B cell (primary cell): ENCODE measurements at regions not wholly inside any gene's neighbourhood (a gene's known extent, or its start where the extent isn't known, plus 50 kb on each side); places are given as distances from the start of the nearest gene placed in this dataset.

Source experiments
- ATAC-seq: fragments of 200-7000 bp; cut with Tn5 transposase; one replicate; pipeline ENCODE4 v1.10.0; 2021; ENCODE audit warnings: low read depth, mild to moderate bottlenecking, moderate number of reproducible peaks, moderate library complexity
- CTCF ChIA-PET: fragments of 350-600 bp; sonication (Branson Sonifier 250); formaldehyde crosslinking; loops from one replicate; lab custom pipeline; 2021; ENCODE audit warnings: antibody characterized with exemption, inconsistent platforms; lab: Charles Lee
- POLR2A ChIA-PET: fragments of 350-600 bp; sonication (Branson Sonifier 250); formaldehyde crosslinking; loops from one replicate; lab custom pipeline; 2021; ENCODE audit warnings: antibody characterized with exemption; lab: Charles Lee
- DNase-seq: peaks from one replicate; pipeline ENCODE4 v3.0.0; 2013
- H2AFZ ChIP-seq: 2 replicates; pipeline ENCODE4 v1.6.1; 2012; ENCODE audit warnings: mild to moderate bottlenecking, low read depth, low read length; ENCODE audit not compliant: insufficient read depth, poor library complexity, severe bottlenecking
- H3K27ac ChIP-seq, 2 donors: 1 replicate in 1 of 2; 2 replicates in 1 of 2; pipeline ENCODE4 v1.5.1; 2012 to 2013; ENCODE audit warnings: low read length in 2 of 2, mild to moderate bottlenecking in 2 of 2, moderate library complexity in 1 of 2
- H3K27me3 ChIP-seq, 4 experiments: fragments of 200-600 bp in 1 of 4; sonication (generic) in 1 of 4; replicated peaks in 1 of 4; 1 replicate in 2 of 4; 2 replicates in 2 of 4; pipeline versions ENCODE4 v1.6.1 to v1.7.0; 2013 to 2016; ENCODE audit warnings: low read length in 3 of 4, mild to moderate bottlenecking in 2 of 4, mixed read lengths in 1 of 4, moderate library complexity in 1 of 4; ENCODE audit not compliant: insufficient read depth in 4 of 4, control insufficient read depth in 3 of 4; ENCODE audit errors: control extremely low read depth in 1 of 4
- H3K36me3 ChIP-seq, 2 experiments: replicated peaks in 1 of 2; 1 replicate in 1 of 2; 2 replicates in 1 of 2; pipeline versions ENCODE4 v1.6.1 to v1.7.1; 2013; ENCODE audit warnings: low read length in 1 of 2; ENCODE audit not compliant: insufficient read depth in 2 of 2, control insufficient read depth in 1 of 2; ENCODE audit errors: control extremely low read depth in 1 of 2, extremely low read depth in 1 of 2
- H3K4me1 ChIP-seq, 2 donors: fragments of 200-600 bp in 1 of 2; sonication (generic) in 1 of 2; 1 replicate in 1 of 2; 2 replicates in 1 of 2; pipeline versions ENCODE4 v1.5.1 to v1.6.1; 2013 to 2017; ENCODE audit warnings: low read length in 2 of 2; ENCODE audit not compliant: control insufficient read depth in 2 of 2, insufficient read depth in 2 of 2
- H3K4me2 ChIP-seq: replicated peaks from 2 replicates; pipeline ENCODE3; 2012; ENCODE audit warnings: mild to moderate bottlenecking, low read depth, low read length; ENCODE audit not compliant: poor library complexity, severe bottlenecking
- H3K4me3 ChIP-seq, 5 experiments: fragments of 200-600 bp in 1 of 5; sonication (generic) in 1 of 5; 1 replicate in 3 of 5; 2 replicates in 2 of 5; pipeline versions ENCODE4 v1.5.1 to v1.7.0; 2011 to 2016; ENCODE audit warnings: low read length in 4 of 5, mild to moderate bottlenecking in 4 of 5, low read depth in 2 of 5, control low read depth in 1 of 5, moderate library complexity in 1 of 5; ENCODE audit not compliant: insufficient read depth in 1 of 5; ENCODE audit errors: control extremely low read depth in 1 of 5, extremely low read depth in 1 of 5
- H3K79me2 ChIP-seq: fragments of 200-600 bp; sonication (generic); one replicate; pipeline ENCODE4 v1.6.0; 2016; ENCODE audit warnings: low read length; ENCODE audit not compliant: control insufficient read depth, insufficient read depth
- H3K9ac ChIP-seq: fragments of 200-600 bp; sonication (generic); 2 replicates; pipeline ENCODE4 v1.6.1; 2017; ENCODE audit warnings: mild to moderate bottlenecking, low read length, moderate library complexity
- H3K9me3 ChIP-seq, 3 donors: one replicate each; pipeline versions ENCODE4 v1.6.1 to v1.7.1; 2013; ENCODE audit warnings: low read length in 2 of 3; ENCODE audit not compliant: control insufficient read depth in 2 of 3, insufficient read depth in 1 of 3; ENCODE audit errors: control extremely low read depth in 1 of 3
- H4K20me1 ChIP-seq: 2 replicates; pipeline ENCODE4 v1.6.0; 2012; ENCODE audit warnings: mild to moderate bottlenecking, low read length; ENCODE audit not compliant: insufficient read depth, control insufficient read depth, poor library complexity, severe bottlenecking
- H3K27ac Mint-ChIP-seq: one replicate; pipeline ENCODE4 v1.8.0; 2021; ENCODE audit warnings: mixed read lengths
- H3K27me3 Mint-ChIP-seq: one replicate; pipeline ENCODE4 v1.8.0; 2021; ENCODE audit warnings: mixed read lengths
- H3K4me1 Mint-ChIP-seq: one replicate; pipeline ENCODE4 v1.8.0; 2021; ENCODE audit warnings: mixed read lengths
- H3K4me3 Mint-ChIP-seq: one replicate; pipeline ENCODE4 v1.8.0; 2021; ENCODE audit warnings: mixed read lengths
- H3K9me3 Mint-ChIP-seq: one replicate; pipeline ENCODE4 v1.8.0; 2022; ENCODE audit warnings: mixed read lengths; ENCODE audit not compliant: insufficient read depth
- CTCF ChIP-seq: fragments of 200-600 bp; IDR thresholded peaks from one replicate; pipeline ENCODE4 v1.8.0; 2022; ENCODE audit warnings: antibody characterized with exemption, mild to moderate bottlenecking
- EZH2 ChIP-seq: IDR thresholded peaks from 2 replicates; pipeline ENCODE4 v1.6.1; 2012; ENCODE audit warnings: borderline replicate concordance, low read depth, mild to moderate bottlenecking, moderate library complexity, low read length; ENCODE audit not compliant: insufficient read depth, poor library complexity, severe bottlenecking
- WGBS: methylation state at CpG from one replicate; pipeline ENCODE4 v1.1.5; 2013; ENCODE audit warnings: missing lambda C conversion rate; ENCODE audit not compliant: insufficient coverage; 5-methylcytosine and 5-hydroxymethylcytosine counted together
- intact Hi-C: fragments of 100-400 bp; cut with micrococcal nuclease; formaldehyde crosslinking; loops from one replicate; pipeline ENCODE4 v1.10.0; 2022

- H3K79me2 ChIP-seq = peaks cover 6% of the 10 kb centered on the region
- H3K27ac ChIP-seq = peak overlapping the region in 1 of 2 donors; percentile 4
- no CpG with 5 or more reads among the region's 2 CpGs for WGBS
- H3K36me3 ChIP-seq = no peaks in the 10 kb centered on the region
- peaks cover 54% of the 10 kb centered on the region for H3K4me1 Mint-ChIP-seq
- H4K20me1 ChIP-seq = no peaks in the 10 kb centered on the region
- peak overlapping the region; percentile 29 for H3K4me2 ChIP-seq
- ATAC-seq (no peak), DNase-seq (no peak)
- peak overlapping the region; percentile 1 for H2AFZ ChIP-seq
- TF ChIP-seq EZH2 = no peak
- no peak for TF ChIP-seq CTCF
- ChIA-PET CTCF (interaction anchor here (1.1 to 1.3 kb wide), 2 partner anchors 9 to 131 kb away, joined by 3 to 5 read pairs; no protein-coding TSS in a partner anchor), POLR2A (interaction anchor here (0.6 kb wide), 1 partner anchor 27 kb away, joined by 14 read pairs; no protein-coding TSS in a partner anchor)
- H3K27ac Mint-ChIP-seq = peak overlapping the region; percentile 22
- peaks cover 0 to 3% (median 0%) of the 10 kb centered on the region in 3 donors for H3K9me3 ChIP-seq
- peaks cover 23 to 53% of the 10 kb centered on the region in 2 donors for H3K4me1 ChIP-seq
- H3K4me3 ChIP-seq = no peak overlapping the region
- no peaks in the 10 kb centered on the region for H3K9me3 Mint-ChIP-seq
- no peak overlapping the region for H3K9ac ChIP-seq
- no peaks in the 10 kb centered on the region for H3K27me3 Mint-ChIP-seq
- H3K27me3 ChIP-seq = no peaks in the 10 kb centered on the region
- no peak overlapping the region for H3K4me3 Mint-ChIP-seq
- intact Hi-C loops = loop anchor here (10.0 kb wide), 1 partner anchor 1443 kb away; no protein-coding TSS in a partner anchor
Observed at GRCh38 chr7:18221377-18222293, 194.0 kb upstream of the PRPS1L1 start.

- ChIA-PET CTCF (interaction anchor here (0.7 to 1.1 kb wide), 2 partner anchors 68 to 122 kb away, joined by 4 to 5 read pairs; no protein-coding TSS in a partner anchor), POLR2A (no interaction called here)
- Histone ChIP-seq H3K4me2 (peak overlapping the region; percentile 3), H3K79me2 (peaks cover 6% of the 10 kb centered on the region), H3K4me1 (peaks cover 24 to 56% of the 10 kb centered on the region in 2 donors), H4K20me1 (no peaks in the 10 kb centered on the region), H2AFZ (no peak overlapping the region), H3K36me3 (no peaks in the 10 kb centered on the region), H3K4me3 (no peak overlapping the region), H3K9me3 (peaks cover 0 to 3% (median 0%) of the 10 kb centered on the region in 3 donors), H3K9ac (no peak overlapping the region), H3K27ac (peak overlapping the region in 1 of 2 donors; percentile 20), H3K27me3 (no peaks in the 10 kb centered on the region)
- intact Hi-C loops = loop anchor here (10.0 kb wide), 1 partner anchor 1442 kb away; no protein-coding TSS in a partner anchor
- Mint-ChIP-seq H3K4me3 (no peak overlapping the region), H3K27me3 (no peaks in the 10 kb centered on the region), H3K9me3 (no peaks in the 10 kb centered on the region), H3K4me1 (peaks cover 59% of the 10 kb centered on the region), H3K27ac (no peak overlapping the region)
- no peak for ATAC-seq
- no peak for DNase-seq
- TF ChIP-seq EZH2 (no peak), CTCF (no peak)
Observed at GRCh38 chr7:18222636-18223035, 195.0 kb upstream of the PRPS1L1 start.
